Transverse colon (tissue), 4 donors: ENCODE measurements at regions not wholly inside any gene's neighbourhood (a gene's known extent, or its start where the extent isn't known, plus 50 kb on each side); places are given as distances from the start of the nearest gene placed in this dataset.

ENCODE experiments used
- EP300 ChIP-seq: sonication (generic); formaldehyde crosslinking; IDR thresholded peaks from one replicate; pipeline ENCODE4 v1.6.1; 2017; ENCODE audit warnings: antibody characterized with exemption, low read depth
- POLR2A ChIP-seq: fragments of 450-650 bp; IDR thresholded peaks from one replicate; pipeline ENCODE4 v1.6.1; 2016; ENCODE audit warnings: antibody characterized with exemption, mild to moderate bottlenecking, moderate library complexity
- POLR2AphosphoS5 ChIP-seq, 3 donors: sonication (generic); formaldehyde crosslinking; IDR thresholded peaks; one replicate each; pipeline ENCODE4 v1.6.1; 2016; ENCODE audit warnings: antibody characterized with exemption in 3 of 3
- TF ChIP-seq, protein P1 (sequence below), 5 experiments: fragments of 200-600 bp in 3 of 5; fragments of 450-650 bp in 2 of 5; sonication (generic) in 3 of 5; IDR thresholded peaks; 1 replicate in 2 of 5; 2 replicates in 3 of 5; pipeline ENCODE4 v1.5.1; 2016 to 2017; ENCODE audit warnings: antibody characterized with exemption in 5 of 5, inconsistent platforms in 3 of 5, mild to moderate bottlenecking in 2 of 5, moderate library complexity in 1 of 5

DNA sequence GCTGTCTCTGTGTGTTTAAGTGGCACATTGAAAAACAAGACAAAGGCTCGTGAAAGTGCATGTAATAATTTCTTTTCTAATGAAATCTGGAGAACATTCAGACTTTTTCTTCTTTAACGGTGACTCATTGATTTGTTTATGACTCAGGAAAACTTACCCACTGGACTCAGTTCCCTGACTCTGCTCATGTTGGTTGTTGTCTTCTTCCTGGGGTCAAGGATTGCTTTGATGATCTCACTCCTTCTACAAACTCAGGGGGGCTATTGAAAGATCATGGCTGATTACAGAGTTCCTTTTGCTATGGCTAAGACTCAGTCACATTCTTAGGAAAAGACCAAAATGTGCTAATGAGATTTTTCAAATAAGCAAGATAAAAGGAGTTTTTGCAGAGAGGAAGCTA, 141.1 kb upstream of the DAP start:
- TF ChIP-seq, protein P1, sequence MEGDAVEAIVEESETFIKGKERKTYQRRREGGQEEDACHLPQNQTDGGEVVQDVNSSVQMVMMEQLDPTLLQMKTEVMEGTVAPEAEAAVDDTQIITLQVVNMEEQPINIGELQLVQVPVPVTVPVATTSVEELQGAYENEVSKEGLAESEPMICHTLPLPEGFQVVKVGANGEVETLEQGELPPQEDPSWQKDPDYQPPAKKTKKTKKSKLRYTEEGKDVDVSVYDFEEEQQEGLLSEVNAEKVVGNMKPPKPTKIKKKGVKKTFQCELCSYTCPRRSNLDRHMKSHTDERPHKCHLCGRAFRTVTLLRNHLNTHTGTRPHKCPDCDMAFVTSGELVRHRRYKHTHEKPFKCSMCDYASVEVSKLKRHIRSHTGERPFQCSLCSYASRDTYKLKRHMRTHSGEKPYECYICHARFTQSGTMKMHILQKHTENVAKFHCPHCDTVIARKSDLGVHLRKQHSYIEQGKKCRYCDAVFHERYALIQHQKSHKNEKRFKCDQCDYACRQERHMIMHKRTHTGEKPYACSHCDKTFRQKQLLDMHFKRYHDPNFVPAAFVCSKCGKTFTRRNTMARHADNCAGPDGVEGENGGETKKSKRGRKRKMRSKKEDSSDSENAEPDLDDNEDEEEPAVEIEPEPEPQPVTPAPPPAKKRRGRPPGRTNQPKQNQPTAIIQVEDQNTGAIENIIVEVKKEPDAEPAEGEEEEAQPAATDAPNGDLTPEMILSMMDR (IDR thresholded peaks at IDR 0.05) = no peak
- TF ChIP-seq EP300 (no peak), POLR2AphosphoS5 (IDR thresholded peaks at IDR 0.05) (no peak), POLR2A (no peak)
